HEK293 (cell line): ENCODE measurements at regions not wholly inside any gene's neighbourhood (a gene's known extent, or its start where the extent isn't known, plus 50 kb on each side); places are given as distances from the start of the nearest gene placed in this dataset.

Source experiments
- CTCF ChIA-PET: fragments of 350-600 bp; formaldehyde crosslinking; extraction: SDS; loops from one replicate; lab custom pipeline; 2021; ENCODE audit warnings: antibody characterized with exemption; lab: Yijun Ruan, JAX
- POLR2A ChIA-PET: fragments of 300-600 bp; formaldehyde crosslinking; extraction: SDS; loops from one replicate; lab custom pipeline; 2020; ENCODE audit warnings: antibody characterized with exemption, inconsistent platforms; lab: Yijun Ruan, JAX
- H3K27ac ChIP-seq: fragments of 200-500 bp; sonication (Bioruptor generic); 2 replicates; pipeline ENCODE4 v1.5.1; 2014; ENCODE audit warnings: low read depth, low read length, control low read depth, inconsistent platforms; ENCODE audit errors: extremely low read depth
- H3K36me3 ChIP-seq, 2 experiments: fragments of 200-500 bp in 1 of 2; sonication (Bioruptor generic) in 1 of 2; 1 replicate in 1 of 2; 2 replicates in 1 of 2; pipeline ENCODE4 v1.5.1; 2014 to 2017; ENCODE audit warnings: inconsistent platforms in 2 of 2, low read length in 2 of 2; ENCODE audit not compliant: control insufficient read depth in 2 of 2, insufficient read depth in 1 of 2
- H3K4me1 ChIP-seq: fragments of 200-500 bp; sonication (Bioruptor generic); 2 replicates; pipeline ENCODE4 v1.5.1; 2014; ENCODE audit warnings: mild to moderate bottlenecking, low read length, inconsistent platforms; ENCODE audit not compliant: control insufficient read depth, insufficient read depth
- H3K4me3 ChIP-seq: 2 replicates; pipeline ENCODE4 v1.5.1; 2011; ENCODE audit warnings: low read depth, mild to moderate bottlenecking, control low read depth, low read length, moderate library complexity
- H3K9me3 ChIP-seq: fragments of 200-500 bp; sonication (Bioruptor generic); 2 replicates; pipeline ENCODE4 v1.5.1; 2014; ENCODE audit warnings: low read depth, low read length, inconsistent platforms; ENCODE audit not compliant: control insufficient read depth, insufficient read depth
- HOXC10 ChIP-seq: sonication (generic); formaldehyde crosslinking; IDR thresholded peaks from 2 replicates; pipeline ENCODE4 v1.8.1; 2023; ENCODE audit warnings: mild to moderate bottlenecking, missing genetic modification reagents
- HOXD13 ChIP-seq: sonication (generic); formaldehyde crosslinking; IDR thresholded peaks from 2 replicates; pipeline ENCODE4 v1.8.0; 2022; ENCODE audit warnings: missing genetic modification reagents, borderline replicate concordance
- MEIS1 ChIP-seq: sonication (generic); formaldehyde crosslinking; IDR thresholded peaks from 2 replicates; pipeline ENCODE4 v1.8.1; 2022; ENCODE audit warnings: missing genetic modification reagents, mild to moderate bottlenecking, borderline replicate concordance
- RBAK ChIP-seq: fragments of 450-650 bp; formaldehyde crosslinking; IDR thresholded peaks from 2 replicates; pipeline ENCODE4 v1.5.1; 2016; ENCODE audit warnings: missing biosample characterization, missing genetic modification characterization
- SCRT1 ChIP-seq: fragments of 450-650 bp; formaldehyde crosslinking; IDR thresholded peaks from 2 replicates; pipeline ENCODE4 v1.5.1; 2016; ENCODE audit warnings: missing biosample characterization, missing genetic modification characterization, borderline replicate concordance
- YY2 ChIP-seq: fragments of 450-650 bp; formaldehyde crosslinking; IDR thresholded peaks from 2 replicates; pipeline ENCODE4 v1.5.1; 2016; ENCODE audit warnings: missing biosample characterization, missing genetic modification characterization
- ZNF112 ChIP-seq: fragments of 450-650 bp; formaldehyde crosslinking; IDR thresholded peaks from 2 replicates; pipeline ENCODE4 v1.5.0; 2017; ENCODE audit warnings: missing biosample characterization, missing genetic modification characterization
- ZNF248 ChIP-seq: fragments of 450-650 bp; formaldehyde crosslinking; IDR thresholded peaks from 2 replicates; pipeline ENCODE4 v1.5.1; 2017; ENCODE audit warnings: missing biosample characterization, missing genetic modification characterization
- ZNF292 ChIP-seq: fragments of 450-650 bp; formaldehyde crosslinking; IDR thresholded peaks from 2 replicates; pipeline ENCODE4 v1.5.1; 2016; ENCODE audit warnings: low read depth, missing biosample characterization, missing genetic modification characterization, borderline replicate concordance
- ZNF398 ChIP-seq: fragments of 450-650 bp; formaldehyde crosslinking; IDR thresholded peaks from 2 replicates; pipeline ENCODE4 v1.5.1; 2017; ENCODE audit warnings: missing biosample characterization, missing genetic modification characterization
- ZNF404 ChIP-seq: fragments of 450-650 bp; formaldehyde crosslinking; IDR thresholded peaks from 2 replicates; pipeline ENCODE4 v1.5.1; 2017; ENCODE audit warnings: missing biosample characterization, missing genetic modification characterization
- ZNF548 ChIP-seq: fragments of 450-650 bp; formaldehyde crosslinking; IDR thresholded peaks from 2 replicates; pipeline ENCODE4 v1.5.1; 2016; ENCODE audit warnings: missing biosample characterization, missing genetic modification characterization
- ZNF624 ChIP-seq: fragments of 450-650 bp; formaldehyde crosslinking; IDR thresholded peaks from 2 replicates; pipeline ENCODE4 v1.5.1; 2017; ENCODE audit warnings: missing biosample characterization, missing genetic modification characterization
- ZNF626 ChIP-seq: fragments of 450-650 bp; sonication (Bioruptor Pico); formaldehyde crosslinking; IDR thresholded peaks from 2 replicates; pipeline ENCODE4 v1.5.1; 2018; ENCODE audit warnings: missing biosample characterization, missing genetic modification characterization, inconsistent platforms
- ZNF654 ChIP-seq: fragments of 450-650 bp; formaldehyde crosslinking; IDR thresholded peaks from 2 replicates; pipeline ENCODE4 v1.5.1; 2016; ENCODE audit warnings: low read depth, missing biosample characterization, missing genetic modification characterization
- ZNF664 ChIP-seq: fragments of 450-650 bp; formaldehyde crosslinking; IDR thresholded peaks from 2 replicates; pipeline ENCODE4 v1.5.1; 2016; ENCODE audit warnings: missing biosample characterization, missing genetic modification characterization
- ZNF677 ChIP-seq: fragments of 450-650 bp; IDR thresholded peaks from 2 replicates; pipeline ENCODE4 v1.5.0; 2018; ENCODE audit warnings: missing biosample characterization, mild to moderate bottlenecking, missing genetic modification characterization, moderate library complexity
- ZNF791 ChIP-seq: fragments of 450-650 bp; formaldehyde crosslinking; IDR thresholded peaks from 2 replicates; pipeline ENCODE4 v1.5.1; 2016; ENCODE audit warnings: missing biosample characterization, missing genetic modification characterization
- ZSCAN18 ChIP-seq: fragments of 450-650 bp; formaldehyde crosslinking; IDR thresholded peaks from 2 replicates; pipeline ENCODE4 v1.5.1; 2016; ENCODE audit warnings: missing biosample characterization, missing genetic modification characterization
- ZXDB ChIP-seq: fragments of 450-650 bp; formaldehyde crosslinking; IDR thresholded peaks from 2 replicates; pipeline ENCODE4 v1.5.1; 2016; ENCODE audit warnings: missing biosample characterization, missing genetic modification characterization
- TF ChIP-seq, protein P1 (sequence below): fragments of 450-650 bp; IDR thresholded peaks from 2 replicates; pipeline ENCODE4 v1.5.1; 2018; ENCODE audit warnings: missing biosample characterization, missing genetic modification characterization
- TF ChIP-seq, protein P2 (sequence below): fragments of 450-650 bp; formaldehyde crosslinking; IDR thresholded peaks from 2 replicates; pipeline ENCODE4 v1.5.0; 2017; ENCODE audit warnings: missing biosample characterization, missing genetic modification characterization, borderline replicate concordance
- TF ChIP-seq, protein P3 (sequence below): fragments of 450-650 bp; formaldehyde crosslinking; optimal IDR thresholded peaks from 2 replicates; pipeline ENCODE3; 2016; ENCODE audit warnings: missing biosample characterization, mild to moderate bottlenecking, missing genetic modification characterization
- TF ChIP-seq, protein P4 (sequence below): fragments of 450-650 bp; IDR thresholded peaks from 2 replicates; pipeline ENCODE4 v1.5.1; 2018; ENCODE audit warnings: missing biosample characterization, mild to moderate bottlenecking, missing genetic modification characterization

- TF ChIP-seq, protein P1, sequence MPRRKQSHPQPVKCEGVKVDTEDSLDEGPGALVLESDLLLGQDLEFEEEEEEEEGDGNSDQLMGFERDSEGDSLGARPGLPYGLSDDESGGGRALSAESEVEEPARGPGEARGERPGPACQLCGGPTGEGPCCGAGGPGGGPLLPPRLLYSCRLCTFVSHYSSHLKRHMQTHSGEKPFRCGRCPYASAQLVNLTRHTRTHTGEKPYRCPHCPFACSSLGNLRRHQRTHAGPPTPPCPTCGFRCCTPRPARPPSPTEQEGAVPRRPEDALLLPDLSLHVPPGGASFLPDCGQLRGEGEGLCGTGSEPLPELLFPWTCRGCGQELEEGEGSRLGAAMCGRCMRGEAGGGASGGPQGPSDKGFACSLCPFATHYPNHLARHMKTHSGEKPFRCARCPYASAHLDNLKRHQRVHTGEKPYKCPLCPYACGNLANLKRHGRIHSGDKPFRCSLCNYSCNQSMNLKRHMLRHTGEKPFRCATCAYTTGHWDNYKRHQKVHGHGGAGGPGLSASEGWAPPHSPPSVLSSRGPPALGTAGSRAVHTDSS (tag by site-specific recombination) = no peak
- TF ChIP-seq SCRT1 (tag by site-specific recombination) = no peak
- no peak for TF ChIP-seq ZNF248 (tag by site-specific recombination)
- no peak for TF ChIP-seq ZNF791 (tag by site-specific recombination)
- no peak for TF ChIP-seq ZNF654 (tag by site-specific recombination)
- TF ChIP-seq ZNF626 (tag by site-specific recombination) = no peak
- TF ChIP-seq ZNF664 (tag by site-specific recombination) = no peak
- TF ChIP-seq, protein P2, sequence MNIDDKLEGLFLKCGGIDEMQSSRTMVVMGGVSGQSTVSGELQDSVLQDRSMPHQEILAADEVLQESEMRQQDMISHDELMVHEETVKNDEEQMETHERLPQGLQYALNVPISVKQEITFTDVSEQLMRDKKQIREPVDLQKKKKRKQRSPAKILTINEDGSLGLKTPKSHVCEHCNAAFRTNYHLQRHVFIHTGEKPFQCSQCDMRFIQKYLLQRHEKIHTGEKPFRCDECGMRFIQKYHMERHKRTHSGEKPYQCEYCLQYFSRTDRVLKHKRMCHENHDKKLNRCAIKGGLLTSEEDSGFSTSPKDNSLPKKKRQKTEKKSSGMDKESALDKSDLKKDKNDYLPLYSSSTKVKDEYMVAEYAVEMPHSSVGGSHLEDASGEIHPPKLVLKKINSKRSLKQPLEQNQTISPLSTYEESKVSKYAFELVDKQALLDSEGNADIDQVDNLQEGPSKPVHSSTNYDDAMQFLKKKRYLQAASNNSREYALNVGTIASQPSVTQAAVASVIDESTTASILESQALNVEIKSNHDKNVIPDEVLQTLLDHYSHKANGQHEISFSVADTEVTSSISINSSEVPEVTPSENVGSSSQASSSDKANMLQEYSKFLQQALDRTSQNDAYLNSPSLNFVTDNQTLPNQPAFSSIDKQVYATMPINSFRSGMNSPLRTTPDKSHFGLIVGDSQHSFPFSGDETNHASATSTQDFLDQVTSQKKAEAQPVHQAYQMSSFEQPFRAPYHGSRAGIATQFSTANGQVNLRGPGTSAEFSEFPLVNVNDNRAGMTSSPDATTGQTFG (tag by site-specific recombination) = no peak
- no peak for TF ChIP-seq YY2 (tag by site-specific recombination)
- no peak for TF ChIP-seq ZNF404 (tag by site-specific recombination)
- TF ChIP-seq, protein P3, sequence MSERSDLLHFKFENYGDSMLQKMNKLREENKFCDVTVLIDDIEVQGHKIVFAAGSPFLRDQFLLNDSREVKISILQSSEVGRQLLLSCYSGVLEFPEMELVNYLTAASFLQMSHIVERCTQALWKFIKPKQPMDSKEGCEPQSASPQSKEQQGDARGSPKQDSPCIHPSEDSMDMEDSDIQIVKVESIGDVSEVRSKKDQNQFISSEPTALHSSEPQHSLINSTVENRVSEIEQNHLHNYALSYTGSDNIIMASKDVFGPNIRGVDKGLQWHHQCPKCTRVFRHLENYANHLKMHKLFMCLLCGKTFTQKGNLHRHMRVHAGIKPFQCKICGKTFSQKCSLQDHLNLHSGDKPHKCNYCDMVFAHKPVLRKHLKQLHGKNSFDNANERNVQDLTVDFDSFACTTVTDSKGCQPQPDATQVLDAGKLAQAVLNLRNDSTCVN = no peak
- TF ChIP-seq, all 188 proteins: peak for 0
Measured at GRCh38 chr11:127592371-127592770, 591.8 kb upstream of the KIRREL3 start (continued).

DNA sequence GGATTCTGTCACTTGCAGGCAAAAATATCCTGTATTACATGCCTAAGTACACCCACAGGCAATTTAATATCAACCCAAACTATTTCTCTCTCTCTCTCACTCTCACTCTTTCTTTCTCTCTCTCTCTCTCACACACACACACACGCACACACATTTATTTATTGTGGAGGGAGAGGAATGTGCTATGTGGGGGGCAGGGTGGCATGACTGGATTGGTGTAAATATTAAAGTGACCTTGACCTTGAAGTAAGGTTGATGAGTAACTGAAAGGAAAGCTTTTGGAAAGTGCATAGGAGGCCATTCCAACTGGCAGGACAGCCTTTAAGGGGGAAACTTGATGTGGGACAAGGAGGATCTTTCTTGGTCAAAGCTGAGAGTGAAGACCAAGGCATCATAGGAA lies 589.7 kb upstream of the KIRREL3 start:
- H3K4me1 ChIP-seq = no peaks in the 10 kb centered on the region
- no peak overlapping the region for H3K27ac ChIP-seq
- H3K4me3 ChIP-seq = no peak overlapping the region
- POLR2A ChIA-PET = no interaction called here
- no peaks in the 10 kb centered on the region for H3K36me3 ChIP-seq
- no peak for TF ChIP-seq ZXDB
- no peak for TF ChIP-seq ZNF624 (tag by site-specific recombination)
- TF ChIP-seq ZNF112 (tag by site-specific recombination) = no peak
- no peak for TF ChIP-seq ZSCAN18 (tag by site-specific recombination)
- no peak for TF ChIP-seq MEIS1 (CRISPR knock-in tag)
- TF ChIP-seq ZNF292 (tag by site-specific recombination) = no peak
- no peak for TF ChIP-seq ZNF677 (tag by site-specific recombination)
- TF ChIP-seq, protein P4, sequence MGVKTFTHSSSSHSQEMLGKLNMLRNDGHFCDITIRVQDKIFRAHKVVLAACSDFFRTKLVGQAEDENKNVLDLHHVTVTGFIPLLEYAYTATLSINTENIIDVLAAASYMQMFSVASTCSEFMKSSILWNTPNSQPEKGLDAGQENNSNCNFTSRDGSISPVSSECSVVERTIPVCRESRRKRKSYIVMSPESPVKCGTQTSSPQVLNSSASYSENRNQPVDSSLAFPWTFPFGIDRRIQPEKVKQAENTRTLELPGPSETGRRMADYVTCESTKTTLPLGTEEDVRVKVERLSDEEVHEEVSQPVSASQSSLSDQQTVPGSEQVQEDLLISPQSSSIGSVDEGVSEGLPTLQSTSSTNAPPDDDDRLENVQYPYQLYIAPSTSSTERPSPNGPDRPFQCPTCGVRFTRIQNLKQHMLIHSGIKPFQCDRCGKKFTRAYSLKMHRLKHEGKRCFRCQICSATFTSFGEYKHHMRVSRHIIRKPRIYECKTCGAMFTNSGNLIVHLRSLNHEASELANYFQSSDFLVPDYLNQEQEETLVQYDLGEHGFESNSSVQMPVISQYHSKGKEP (tag by site-specific recombination) = no peak
- TF ChIP-seq HOXC10 = no peak
- no peak for TF ChIP-seq ZNF398 (tag by site-specific recombination)
- TF ChIP-seq ZNF548 (tag by site-specific recombination) = no peak
- no peak for TF ChIP-seq RBAK (tag by site-specific recombination)
- no peak for TF ChIP-seq HOXD13 (CRISPR knock-in tag)
- CTCF ChIA-PET = no interaction called here
- H3K9me3 ChIP-seq = no peaks in the 10 kb centered on the region
